Panc1 (cell line): ENCODE measurements at regions not wholly inside any gene's neighbourhood (a gene's known extent, or its start where the extent isn't known, plus 50 kb on each side); places are given as distances from the start of the nearest gene placed in this dataset.

ENCODE experiments used
- POLR2AphosphoS5 ChIP-seq: IDR thresholded peaks from 2 replicates; pipeline ENCODE4 v1.6.1; 2012; ENCODE audit warnings: mild to moderate bottlenecking, low read depth, low read length, moderate library complexity
- SIN3A ChIP-seq: IDR thresholded peaks from 2 replicates; pipeline ENCODE4 v1.6.1; 2012; ENCODE audit warnings: low read depth, mild to moderate bottlenecking, low read length, moderate library complexity, borderline replicate concordance; ENCODE audit not compliant: insufficient read depth
- TCF7L2 ChIP-seq: IDR thresholded peaks from 2 replicates; pipeline ENCODE4 v1.6.1; 2011; ENCODE audit warnings: mild to moderate bottlenecking, low read depth, low read length, inconsistent platforms
- TF ChIP-seq, protein P1 (sequence below): fragments of 450-650 bp; IDR thresholded peaks from 2 replicates; pipeline ENCODE4 v1.5.1; 2017; ENCODE audit warnings: mild to moderate bottlenecking
- TF ChIP-seq, protein P2 (sequence below), 2 experiments: IDR thresholded peaks; 2 replicates each; pipeline ENCODE4 v1.6.1; 2011 to 2012; ENCODE audit warnings: low read depth in 2 of 2, control low read depth in 1 of 2, low read length in 1 of 2, mild to moderate bottlenecking in 1 of 2, moderate library complexity in 1 of 2; ENCODE audit not compliant: insufficient read depth in 1 of 2

DNA sequence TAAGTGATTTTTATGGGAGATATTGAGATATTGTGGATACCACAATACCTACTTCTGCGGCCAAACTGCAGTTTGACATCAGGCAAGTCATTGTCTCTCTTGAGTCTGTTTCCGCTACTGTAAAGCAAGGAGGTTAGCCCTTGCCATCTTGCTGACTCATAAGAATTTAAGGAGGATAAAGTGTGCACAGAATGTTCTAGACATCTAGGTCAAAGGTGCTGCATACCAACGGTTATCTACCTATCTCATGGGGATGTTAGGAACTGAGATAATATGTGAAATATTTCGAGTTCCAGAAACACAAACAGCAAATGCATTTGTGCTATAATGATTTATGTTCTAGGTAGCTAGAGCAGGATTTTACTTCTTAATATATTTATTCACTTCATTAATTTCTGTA lies 211.5 kb upstream of the NR3C2 start:
- no peak for TF ChIP-seq POLR2AphosphoS5
- TF ChIP-seq, protein P1, sequence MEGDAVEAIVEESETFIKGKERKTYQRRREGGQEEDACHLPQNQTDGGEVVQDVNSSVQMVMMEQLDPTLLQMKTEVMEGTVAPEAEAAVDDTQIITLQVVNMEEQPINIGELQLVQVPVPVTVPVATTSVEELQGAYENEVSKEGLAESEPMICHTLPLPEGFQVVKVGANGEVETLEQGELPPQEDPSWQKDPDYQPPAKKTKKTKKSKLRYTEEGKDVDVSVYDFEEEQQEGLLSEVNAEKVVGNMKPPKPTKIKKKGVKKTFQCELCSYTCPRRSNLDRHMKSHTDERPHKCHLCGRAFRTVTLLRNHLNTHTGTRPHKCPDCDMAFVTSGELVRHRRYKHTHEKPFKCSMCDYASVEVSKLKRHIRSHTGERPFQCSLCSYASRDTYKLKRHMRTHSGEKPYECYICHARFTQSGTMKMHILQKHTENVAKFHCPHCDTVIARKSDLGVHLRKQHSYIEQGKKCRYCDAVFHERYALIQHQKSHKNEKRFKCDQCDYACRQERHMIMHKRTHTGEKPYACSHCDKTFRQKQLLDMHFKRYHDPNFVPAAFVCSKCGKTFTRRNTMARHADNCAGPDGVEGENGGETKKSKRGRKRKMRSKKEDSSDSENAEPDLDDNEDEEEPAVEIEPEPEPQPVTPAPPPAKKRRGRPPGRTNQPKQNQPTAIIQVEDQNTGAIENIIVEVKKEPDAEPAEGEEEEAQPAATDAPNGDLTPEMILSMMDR, result no peak
- TF ChIP-seq, protein P2, sequence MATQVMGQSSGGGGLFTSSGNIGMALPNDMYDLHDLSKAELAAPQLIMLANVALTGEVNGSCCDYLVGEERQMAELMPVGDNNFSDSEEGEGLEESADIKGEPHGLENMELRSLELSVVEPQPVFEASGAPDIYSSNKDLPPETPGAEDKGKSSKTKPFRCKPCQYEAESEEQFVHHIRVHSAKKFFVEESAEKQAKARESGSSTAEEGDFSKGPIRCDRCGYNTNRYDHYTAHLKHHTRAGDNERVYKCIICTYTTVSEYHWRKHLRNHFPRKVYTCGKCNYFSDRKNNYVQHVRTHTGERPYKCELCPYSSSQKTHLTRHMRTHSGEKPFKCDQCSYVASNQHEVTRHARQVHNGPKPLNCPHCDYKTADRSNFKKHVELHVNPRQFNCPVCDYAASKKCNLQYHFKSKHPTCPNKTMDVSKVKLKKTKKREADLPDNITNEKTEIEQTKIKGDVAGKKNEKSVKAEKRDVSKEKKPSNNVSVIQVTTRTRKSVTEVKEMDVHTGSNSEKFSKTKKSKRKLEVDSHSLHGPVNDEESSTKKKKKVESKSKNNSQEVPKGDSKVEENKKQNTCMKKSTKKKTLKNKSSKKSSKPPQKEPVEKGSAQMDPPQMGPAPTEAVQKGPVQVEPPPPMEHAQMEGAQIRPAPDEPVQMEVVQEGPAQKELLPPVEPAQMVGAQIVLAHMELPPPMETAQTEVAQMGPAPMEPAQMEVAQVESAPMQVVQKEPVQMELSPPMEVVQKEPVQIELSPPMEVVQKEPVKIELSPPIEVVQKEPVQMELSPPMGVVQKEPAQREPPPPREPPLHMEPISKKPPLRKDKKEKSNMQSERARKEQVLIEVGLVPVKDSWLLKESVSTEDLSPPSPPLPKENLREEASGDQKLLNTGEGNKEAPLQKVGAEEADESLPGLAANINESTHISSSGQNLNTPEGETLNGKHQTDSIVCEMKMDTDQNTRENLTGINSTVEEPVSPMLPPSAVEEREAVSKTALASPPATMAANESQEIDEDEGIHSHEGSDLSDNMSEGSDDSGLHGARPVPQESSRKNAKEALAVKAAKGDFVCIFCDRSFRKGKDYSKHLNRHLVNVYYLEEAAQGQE (IDR thresholded peaks at IDR 0.05; ENCODE audit: insufficient read depth in 1 of 2, low read depth in 2 of 2, low read length in 1 of 2), result no peak
- no peak for TF ChIP-seq TCF7L2
- no peak for TF ChIP-seq SIN3A
